ENCODE measurements at regions not wholly inside any gene's neighbourhood (a gene's known extent, or its start where the extent isn't known, plus 50 kb on each side); places are given as distances from the start of the nearest gene placed in this dataset.
"Not testable (repeated sequence)": the region's sequence is repeated elsewhere in the genome, so short reads cannot be mapped to it uniquely, and the experiment has no call there.

DNA sequence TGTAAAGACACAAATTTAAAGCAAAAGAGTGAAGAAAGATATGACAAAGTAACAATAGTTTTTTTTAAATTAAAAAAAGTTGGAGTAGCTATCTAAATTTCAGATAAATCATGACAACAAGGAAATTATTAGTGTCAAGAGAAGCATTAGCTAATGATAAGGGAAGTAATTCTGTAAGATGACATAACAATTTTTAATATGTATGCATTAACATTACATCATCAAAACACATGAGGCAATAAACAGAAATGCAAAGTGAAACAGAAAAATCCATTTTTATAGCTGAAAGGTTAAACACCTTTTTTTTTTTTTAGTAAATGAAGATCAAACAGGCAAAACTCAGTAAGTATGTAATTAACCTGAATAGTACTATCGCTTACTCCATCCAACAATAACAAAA is 804.9 kb upstream of the PRR20A start:
- DNase-seq: no peak

DNA sequence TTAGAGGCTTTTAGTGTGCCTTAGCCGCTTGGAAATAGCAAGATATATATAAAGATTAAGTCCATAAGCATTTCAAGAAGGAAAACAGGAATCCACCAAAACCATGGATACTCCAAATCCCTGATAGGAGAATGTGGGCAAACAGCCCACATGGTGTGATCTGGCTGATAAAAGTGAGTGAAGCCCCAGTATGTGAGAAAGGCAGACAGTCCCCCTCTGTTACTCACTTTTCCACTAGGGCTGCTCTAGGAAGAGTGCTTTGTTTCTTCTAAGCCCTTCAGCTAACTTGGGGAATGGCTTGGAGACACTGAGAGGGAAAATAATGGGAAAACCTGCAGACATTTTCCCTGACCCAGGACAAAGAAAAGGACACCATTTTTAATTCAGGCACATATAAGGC is 802.3 kb upstream of the PRR20A start:
- no peak for DNase-seq

DNA sequence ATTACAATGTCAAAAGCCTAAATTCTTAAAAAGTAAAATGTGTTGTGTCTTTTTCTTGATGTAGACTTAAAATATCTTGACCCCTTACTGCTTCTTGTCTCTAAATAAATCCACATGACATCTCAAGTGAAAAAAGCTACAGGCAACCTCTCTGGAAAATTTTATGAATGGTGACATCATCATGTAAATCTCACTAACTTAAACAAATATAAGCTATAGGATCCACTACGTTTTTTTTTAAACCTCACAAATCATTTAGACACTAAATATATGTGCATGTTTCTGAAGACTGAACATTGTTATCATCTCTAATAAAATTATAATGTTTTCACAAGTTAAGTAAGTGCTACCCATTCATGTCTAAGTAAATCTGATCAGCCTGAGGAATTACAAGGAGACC is 793.7 kb upstream of the PRR20A start:
- DNase-seq: no peak

DNA sequence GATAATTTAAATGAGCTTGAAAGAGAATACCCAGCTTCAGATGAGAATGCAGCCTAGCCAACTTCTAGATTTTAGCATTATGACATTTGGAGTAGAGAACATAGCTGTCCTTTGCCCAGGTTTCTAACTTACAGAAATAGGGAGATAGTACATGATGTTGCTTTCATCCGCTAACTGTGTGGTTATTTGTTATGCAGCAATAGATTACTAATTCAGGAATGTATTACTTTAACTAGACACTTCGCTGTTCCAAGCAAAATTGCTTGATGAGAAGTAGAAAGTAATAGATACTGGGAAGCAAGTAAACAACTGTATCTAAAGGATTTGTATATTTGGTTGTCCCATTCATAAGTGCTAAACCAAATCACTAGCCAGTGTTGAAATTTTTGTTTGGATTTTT is 790.9 kb upstream of the PRR20A start:
- DNase-seq: no peak

DNA sequence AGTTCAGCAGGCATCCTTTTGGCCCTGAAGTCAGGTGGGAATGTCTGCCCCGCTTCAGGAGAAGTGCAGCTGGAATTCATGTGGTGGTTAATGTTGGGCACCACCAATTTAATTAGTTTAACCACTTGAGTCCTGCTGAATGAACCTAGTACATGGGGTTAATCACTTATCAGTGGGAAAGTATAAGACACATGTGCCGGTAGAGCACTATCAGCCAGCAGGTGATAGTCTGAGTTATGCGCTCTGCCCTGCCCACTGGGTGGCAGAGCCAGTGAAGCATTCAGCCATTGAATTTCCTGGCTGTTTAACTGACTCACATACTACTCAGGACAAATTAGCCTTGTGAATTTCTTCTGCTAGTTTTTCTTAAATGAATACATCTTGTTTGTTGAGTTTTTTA is 789.7 kb upstream of the PRR20A start:
- no peak for DNase-seq

DNA sequence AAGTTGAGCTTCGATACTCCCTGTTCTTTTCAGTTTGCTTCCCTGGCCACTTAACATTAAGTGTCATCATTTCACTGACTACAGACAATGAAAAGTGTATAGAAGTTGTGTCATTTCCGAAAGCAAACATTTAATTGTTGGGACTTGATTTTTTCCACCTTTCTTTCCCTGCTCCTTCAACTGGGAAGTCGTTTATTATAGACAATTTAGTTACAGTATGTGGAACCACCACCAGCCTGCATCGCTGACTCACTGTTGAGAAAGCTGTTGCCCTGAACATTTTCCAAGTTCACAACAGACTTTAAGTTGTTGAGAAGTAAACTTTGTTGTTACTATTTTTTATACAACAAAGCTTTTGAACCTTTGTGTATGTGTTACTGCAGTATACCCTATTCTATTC is 788.4 kb upstream of the PRR20A start:
- no peak for DNase-seq

DNA sequence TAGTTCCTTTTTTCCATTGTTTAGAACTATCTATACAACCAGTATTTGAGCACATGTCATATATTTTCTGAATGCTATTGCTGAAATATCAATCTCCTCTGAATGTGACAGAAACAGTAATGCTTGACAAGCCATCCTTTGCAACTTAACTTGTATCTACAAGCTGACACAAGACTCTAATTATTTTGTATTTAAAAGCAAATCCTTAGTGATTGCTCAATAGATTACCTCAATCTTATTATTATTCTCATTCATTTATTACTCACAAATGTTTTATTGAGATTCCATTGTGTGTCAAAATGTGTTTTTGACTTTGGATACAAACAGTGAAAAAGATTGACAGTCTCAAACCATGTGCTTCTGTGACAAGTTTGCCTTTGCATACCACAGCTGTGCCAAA is 787.8 kb upstream of the PRR20A start:
- no peak for DNase-seq

DNA sequence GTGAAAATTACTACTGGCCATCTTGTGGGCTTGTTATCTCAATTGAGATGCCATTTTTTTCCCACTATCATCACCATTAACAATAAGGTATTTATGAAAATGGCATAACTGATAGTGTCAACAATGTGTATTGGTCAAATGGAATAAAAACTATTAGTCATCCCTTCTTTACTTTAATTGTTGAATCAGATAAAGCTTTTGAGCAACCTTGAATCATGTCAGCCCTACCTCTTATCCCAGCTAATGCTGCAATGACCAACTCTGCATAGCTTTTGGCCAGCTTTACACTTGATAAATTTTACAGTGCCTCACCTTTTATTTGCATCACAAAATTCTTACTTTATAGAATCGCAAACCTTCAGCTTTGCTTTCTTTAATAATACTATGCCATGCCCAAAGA is 784.0 kb upstream of the PRR20A start:
- DNase-seq: no peak

DNA sequence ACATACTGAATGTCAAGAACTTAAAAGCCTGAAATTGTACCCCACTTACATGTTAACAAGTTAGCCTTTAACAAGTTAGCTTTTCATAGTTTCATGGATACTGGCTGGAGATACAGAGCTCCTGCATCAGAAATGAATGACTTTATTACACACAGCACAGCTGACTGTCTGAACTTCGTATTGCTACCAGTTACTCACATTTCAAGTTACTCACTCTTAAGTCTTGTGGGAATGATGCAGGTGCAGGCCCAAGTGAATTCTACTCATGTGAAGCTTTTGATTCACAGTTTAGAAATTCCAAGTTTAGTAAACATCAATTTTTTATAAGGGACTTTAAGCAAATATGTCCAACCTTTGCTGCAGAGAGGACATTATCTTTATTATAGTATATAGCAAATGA is 762.2 kb upstream of the PRR20A start:
- no peak for DNase-seq

DNA sequence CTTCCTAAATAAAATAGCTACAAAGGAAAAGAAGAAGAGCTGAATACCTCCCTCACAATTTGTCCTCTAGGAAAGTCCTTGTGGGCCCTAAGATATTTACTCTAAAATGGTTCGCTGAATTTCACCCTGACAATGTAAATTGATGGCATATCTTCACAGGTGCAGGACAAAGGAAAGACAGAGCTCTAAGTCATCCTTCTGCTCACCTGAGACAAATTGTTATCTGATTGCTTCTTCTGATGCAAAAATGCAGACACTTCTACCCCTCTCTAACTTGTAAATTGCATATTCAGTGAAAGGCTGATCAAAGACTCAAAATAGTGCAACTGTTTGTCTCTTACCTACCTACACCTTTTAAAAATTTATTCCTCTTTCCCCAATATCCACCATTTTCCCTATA is 747.2 kb upstream of the PRR20A start:
- no peak for DNase-seq

DNA sequence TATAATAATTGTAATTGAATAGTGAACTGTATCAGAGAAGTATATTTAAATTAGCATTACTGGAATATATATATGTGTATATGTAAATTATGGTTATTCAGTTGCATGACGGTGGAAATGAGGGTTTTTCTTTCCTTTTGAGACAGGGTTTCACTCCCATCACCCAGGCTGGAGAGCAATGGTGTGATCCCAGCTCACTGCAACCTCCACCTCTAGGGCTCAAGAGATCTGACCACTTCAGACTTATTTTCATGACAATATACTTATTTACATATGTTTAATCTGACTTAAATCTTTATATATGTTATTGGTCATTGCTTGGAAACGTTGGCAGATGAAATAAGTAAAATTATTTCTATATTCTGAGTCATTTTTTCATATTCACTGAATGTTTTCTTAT is 744.4 kb upstream of the PRR20A start:
- DNase-seq: no peak

DNA sequence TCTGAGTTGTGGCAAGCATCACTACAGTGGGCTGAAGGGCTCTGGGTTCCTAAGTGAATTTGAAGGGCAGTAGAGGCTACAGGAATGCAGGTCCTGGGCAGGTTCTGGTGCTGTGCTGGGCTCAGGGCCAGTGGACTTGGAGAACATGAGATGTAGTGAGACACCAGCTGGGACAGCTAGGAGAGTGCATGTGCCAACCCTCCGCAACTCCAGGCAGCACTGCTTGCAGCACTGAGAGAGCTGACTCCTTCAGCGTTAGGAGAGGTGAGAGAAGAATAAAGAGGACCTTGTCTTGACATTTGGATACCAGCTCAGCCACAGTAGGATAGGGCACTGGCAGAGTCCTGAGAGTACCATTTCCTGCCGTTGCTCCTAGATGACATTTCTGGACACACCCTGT is 739.9 kb upstream of the PRR20A start:
- no peak for DNase-seq

DNA sequence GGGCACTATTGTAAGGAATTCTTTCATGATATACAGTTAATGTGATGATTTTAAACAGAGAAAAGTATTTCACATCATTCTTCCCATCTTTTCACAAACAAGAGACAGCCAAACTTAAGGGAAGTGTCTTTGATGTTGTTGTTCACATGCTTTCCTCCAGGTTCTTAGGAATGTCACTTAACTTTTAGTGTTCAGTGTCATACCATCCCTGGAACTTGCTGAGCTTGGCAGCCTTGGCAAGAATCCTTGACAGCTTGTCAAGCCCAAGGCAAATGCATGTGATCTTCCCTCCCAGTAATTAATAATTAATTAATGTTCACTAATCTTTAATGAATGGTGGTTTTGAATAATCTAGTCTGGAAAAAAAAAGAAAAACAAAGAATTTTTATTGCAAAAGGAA is 727.9 kb upstream of the PRR20A start:
- peak; percentile 15 for DNase-seq

DNA sequence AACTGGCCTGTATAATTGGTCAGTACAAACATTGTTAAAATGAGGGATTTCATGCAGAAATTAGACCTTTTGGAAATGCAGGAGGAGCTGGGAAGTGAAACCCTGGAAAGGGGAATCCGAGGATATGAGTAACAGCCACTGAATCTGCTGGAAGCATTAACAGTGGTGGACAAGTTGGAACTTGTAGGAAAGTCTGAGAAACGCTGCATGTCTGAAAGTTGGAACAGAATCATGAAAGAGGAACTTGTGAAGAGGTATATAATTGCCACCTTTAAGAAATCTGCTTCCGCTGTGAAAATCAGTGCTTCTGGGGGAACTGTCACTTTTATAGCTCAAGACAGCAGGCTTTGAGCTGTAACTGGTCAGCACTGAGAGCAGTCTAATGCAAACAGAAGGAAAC is 716.5 kb upstream of the PRR20A start:
- no peak for DNase-seq

DNA sequence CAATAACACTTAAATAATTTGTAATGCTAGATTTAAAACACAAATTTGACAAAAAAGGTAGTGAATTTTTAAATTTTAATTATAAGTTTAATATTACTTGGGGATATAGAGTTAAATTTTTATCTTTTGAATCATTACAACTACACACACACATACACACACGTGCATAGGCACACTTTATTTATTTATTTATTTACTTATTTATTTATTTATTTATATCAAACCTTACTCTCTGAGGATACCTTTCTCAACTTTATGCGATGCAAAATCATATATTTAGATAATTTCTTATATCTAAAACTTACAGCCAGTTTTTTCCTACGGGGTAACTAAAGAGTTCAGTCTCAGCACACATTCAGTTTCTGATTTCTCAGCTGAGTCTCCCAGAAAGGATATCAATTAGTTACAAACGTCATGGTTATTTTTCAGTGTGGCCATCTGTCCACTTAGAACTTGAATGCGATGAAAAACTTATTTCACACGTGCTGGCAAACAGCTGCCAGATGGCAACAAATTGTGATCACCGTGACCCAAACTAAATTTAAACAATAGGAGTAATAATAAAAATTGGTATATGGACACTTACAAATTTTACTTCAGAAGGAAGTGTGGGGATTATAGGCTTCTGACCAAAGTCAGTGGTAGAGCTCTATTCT is 683.1 kb upstream of the PRR20A start:
- peak; percentile 3 for DNase-seq

DNA sequence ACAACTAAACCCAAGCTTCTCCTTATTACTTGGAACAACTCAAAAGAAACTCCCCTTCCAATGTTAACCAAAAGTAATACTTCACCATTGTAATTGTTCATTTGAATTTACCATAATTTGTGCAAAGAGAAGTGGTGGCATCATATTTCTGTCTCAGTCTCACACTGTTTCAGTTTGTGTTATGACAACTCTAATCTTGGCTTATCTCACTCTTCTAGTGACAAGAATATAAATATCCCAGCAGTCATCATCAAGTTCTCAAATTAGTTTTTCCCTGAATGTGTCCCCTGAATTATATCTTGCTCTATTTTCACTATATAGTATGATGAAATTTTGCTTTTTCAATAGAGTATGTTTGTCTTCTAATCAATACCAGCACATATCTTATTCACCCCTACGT is 681.4 kb upstream of the PRR20A start:
- no peak for DNase-seq

DNA sequence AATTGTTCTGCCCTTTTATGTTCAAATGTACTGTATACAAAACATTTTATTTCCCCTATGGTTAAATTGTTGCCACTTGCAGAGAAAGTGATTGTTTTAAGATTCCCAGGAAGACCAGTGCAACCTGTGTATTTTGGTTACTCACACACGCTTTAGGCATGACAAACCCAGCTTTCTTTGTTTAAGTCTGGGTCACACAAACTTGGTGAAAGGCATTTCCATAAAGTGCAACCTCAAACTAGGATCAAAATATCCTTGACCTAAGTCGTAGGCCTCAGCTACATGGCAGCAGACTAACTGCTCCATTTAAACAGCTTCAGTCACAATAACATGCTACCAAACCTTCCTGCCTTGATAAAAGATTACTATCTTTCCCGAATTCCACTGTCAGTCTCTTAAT is 639.0 kb upstream of the PRR20A start:
- DNase-seq: no peak

DNA sequence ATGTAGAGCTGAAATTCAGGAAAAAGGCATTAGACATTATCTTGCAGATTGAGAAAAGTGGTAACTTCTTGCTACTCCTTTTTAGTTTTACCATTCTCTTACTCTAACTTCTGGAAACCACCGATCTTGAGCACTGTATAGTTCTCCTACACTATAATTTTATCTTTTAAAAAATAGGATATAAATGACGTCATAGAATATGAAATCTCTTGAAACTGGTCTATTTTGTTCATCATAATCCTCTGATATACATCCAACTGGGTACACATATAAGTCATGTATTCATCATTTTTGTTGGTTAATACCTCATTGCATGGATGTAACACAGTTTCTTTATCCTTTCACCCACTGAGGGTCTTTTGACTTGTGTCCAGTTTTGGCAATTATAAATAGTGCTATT is 629.9 kb upstream of the PRR20A start:
- no peak for DNase-seq

DNA sequence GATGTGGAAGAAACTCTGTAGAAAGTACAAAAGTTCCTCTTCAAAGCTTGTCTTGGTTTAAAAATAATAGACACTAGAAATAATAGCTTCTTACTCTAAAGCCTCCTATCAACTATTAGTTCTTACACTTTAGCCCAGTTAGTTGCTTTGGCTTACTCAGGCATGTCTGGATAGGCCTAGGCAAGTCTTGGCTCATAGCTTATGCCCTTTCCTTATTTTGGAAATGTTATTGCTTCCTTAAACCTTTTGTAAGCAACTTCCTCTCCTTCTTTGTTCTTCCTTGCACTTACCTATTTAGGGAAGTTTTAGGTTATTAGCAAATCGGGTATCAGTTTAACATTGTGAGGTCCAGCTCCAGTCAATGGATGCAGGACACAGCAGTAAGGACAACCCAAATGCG is 628.4 kb upstream of the PRR20A start:
- not testable (repeated sequence) for DNase-seq

DNA sequence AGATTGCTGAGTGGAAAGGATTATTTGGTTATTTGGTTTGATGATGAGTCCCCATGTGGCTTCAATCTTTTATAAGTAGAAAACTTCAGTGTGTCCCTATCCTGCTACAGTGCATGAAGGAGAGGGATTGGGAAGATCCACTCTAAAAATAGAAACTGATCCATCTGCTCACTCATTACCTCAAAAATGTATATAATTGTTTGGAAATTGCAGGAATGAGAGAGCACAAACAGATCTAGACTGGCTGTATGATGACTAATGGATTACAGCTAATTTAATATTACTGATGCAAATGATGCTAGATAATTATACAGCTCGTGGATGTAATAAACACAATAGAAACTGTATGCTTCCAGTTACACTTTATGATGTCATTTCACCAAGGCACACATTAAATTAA is 625.3 kb upstream of the PRR20A start:
- no peak for DNase-seq

DNA sequence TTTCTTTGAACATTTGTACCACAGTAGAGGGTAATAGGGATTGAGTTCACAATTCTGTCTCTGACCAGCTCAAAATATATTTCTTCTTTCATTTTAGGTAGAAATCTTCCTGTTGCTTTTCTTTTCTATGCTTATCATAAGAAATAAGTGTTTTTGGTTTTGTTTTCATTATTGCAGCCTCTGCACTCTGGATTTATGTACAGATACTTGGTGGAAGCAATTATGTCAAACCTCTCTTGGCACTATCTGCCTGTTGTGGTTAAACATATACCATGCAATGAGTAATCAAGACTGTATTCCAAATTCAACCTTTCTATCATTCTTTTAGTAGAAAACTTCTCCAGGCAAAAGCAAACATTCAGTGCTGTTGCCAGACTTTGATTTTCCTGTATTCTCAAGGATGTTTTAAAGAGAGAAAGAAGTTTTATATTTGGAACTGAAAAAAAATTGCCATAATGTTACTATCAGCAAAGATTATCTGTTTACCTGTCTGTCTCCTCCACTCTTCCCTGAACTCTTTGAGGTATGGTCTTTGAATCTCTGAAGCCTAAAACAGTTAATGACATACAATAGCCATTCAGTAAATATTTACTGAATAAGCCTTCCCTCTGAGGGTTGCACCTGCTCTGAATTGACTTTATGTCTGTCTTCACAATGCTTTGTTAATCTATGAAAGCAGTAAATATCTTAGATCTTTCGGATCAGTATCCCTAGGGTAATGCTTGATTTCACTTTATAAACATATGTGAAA is 612.5 kb upstream of the PRR20A start:
- no peak for DNase-seq

DNA sequence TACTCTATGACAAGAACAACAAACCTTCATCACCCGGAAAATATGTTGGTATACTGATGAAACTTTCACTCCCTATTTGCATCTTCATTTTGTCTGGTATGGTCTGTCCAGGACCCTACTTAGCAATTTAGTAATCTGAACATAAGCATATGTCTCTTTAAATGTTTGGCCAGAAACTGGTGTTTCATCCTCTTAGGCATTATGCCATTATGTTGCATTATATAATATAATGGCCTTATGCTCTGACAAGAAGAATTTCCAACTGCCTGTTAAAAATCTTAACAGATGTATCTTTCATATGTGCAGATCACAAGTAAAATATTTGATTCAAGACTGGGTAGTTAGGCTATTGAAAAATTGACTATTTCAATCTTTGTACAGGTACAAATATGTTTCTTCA is 610.6 kb upstream of the PRR20A start:
- no peak for DNase-seq

DNA sequence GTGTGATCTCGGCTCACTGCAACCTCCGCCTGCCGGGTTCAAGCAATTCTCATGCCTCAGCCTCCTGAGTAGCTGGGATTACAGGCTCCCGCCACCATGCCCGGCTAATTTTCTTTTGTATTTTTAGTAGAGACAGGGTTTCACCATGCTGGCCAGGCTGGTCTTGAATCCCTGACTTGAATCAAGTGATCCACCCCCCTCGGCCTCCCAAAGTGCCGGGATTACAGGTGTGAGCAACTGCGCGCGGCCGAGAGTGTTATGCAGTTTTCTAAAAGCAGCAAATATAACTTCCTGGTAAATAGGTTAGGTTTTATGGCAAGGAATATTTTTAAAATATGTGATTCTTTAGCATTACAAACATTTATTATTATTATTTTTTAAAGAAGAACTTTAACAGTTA is 592.8 kb upstream of the PRR20A start:
- DNase-seq: not testable (repeated sequence)

DNA sequence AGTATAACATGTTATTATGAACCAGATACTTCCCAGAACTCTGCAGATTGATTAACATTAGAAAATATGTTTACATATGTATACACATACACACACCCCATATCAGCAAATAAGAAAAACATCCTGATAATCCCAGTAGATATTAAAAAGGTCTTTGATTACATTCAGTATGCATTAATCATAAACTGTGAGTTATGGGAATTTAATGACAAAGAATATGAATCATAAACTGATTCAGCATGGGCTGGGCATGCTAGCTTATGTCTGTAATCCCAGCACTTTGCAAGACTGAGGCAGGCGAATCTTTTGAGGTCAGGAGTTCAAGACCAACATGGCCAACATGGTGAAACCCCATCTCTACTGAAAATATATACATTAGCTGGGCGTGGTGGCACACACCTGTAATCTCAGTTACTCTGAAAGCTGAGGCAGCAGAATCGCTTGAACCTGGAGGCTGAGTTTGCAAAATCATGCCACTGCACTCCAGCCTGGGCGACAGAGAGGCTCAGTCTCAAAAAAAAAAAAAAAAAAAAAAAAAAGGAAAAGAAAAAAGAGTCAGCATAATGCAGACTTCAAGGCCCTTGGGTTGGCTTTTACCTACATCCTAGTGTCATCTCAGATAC is 581.9 kb upstream of the PRR20A start:
- DNase-seq: no peak

DNA sequence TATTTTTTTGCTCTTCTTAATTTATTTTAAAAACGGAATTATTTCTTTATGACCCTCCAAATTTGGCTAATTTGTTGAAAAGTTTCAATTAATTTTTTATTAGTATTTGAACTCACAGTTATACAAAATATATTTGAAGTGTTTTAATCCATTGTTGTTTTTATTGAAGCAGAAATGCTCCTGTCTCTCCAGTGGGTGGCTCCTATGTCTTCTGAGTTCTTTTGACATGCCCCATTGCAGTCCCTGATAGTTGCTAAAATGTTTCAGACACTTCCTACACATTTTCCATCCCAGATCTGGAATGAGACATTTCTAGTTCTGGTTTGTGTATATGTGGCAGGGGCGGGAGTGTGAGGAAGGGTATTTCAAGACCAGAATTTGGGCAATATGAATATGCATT is 579.4 kb upstream of the PRR20A start:
- DNase-seq: no peak
